ENCODE measurements at regions not wholly inside any gene's neighbourhood (a gene's known extent, or its start where the extent isn't known, plus 50 kb on each side); places are given as distances from the start of the nearest gene placed in this dataset.
"Not testable (repeated sequence)": the region's sequence is repeated elsewhere in the genome, so short reads cannot be mapped to it uniquely, and the experiment has no call there.

DNA sequence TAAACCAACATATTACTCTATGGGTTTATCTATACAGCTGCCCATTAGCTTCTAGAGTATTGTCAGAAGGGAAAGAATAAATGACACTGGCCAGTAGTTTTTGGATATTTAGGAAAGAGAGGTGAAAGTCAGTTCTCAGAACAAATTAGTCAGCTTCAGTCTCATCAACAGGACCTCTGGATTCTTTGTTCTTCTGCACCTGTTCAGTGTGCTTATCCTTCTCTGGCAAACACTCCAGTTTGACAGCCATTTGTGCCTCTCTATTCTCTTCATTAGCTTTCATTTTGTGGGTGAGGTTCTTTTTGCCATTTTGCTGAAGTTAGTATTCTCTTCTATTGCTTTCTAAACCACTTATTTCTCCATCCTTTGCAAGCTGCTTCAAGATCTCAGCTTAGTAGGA, 107.0 kb downstream of the PCDH18 start:
- no peak overlapping the region for H3K4me3 Mint-ChIP-seq
- no peak overlapping the region for H3K27ac Mint-ChIP-seq
- peaks cover 14% of the 10 kb centered on the region for H3K9me3 Mint-ChIP-seq
- H3K4me1 Mint-ChIP-seq = no peaks in the 10 kb centered on the region
- no peaks in the 10 kb centered on the region for H3K27me3 Mint-ChIP-seq
- POLR2A ChIA-PET = no interaction called here
- no peaks in the 10 kb centered on the region for H3K36me3 Mint-ChIP-seq (ENCODE audit: low read depth)
- CTCF ChIA-PET = no interaction called here
- DNase-seq = no peak

DNA sequence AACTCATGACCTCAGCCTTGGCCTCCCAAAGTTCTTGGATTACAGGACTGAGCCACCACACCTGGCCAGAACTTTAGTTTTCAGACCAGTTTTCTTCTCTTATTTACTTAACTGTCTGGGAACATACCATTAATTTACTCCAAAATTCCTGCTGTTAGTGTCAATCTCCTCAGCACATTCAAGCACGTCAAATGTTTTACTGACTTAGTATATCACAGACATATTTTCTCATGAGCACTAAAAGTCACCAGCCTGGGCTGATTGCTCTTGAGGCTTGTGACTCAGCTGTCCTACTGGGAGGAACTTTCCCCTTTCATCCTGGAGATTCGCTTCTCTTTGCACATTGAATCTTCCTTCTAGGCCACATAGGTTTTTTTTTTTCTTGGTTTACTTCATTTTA, 109.6 kb downstream of the PCDH18 start:
- H3K9me3 Mint-ChIP-seq = peaks cover 14% of the 10 kb centered on the region
- ChIA-PET POLR2A (no interaction called here), CTCF (no interaction called here)
- no peak for DNase-seq
- no peak overlapping the region for H3K4me3 Mint-ChIP-seq
- H3K27me3 Mint-ChIP-seq = no peaks in the 10 kb centered on the region
- no peaks in the 10 kb centered on the region for H3K4me1 Mint-ChIP-seq
- H3K27ac Mint-ChIP-seq = no peak overlapping the region
- H3K36me3 Mint-ChIP-seq (ENCODE audit: low read depth) = no peaks in the 10 kb centered on the region

- H3K27ac Mint-ChIP-seq = no peak overlapping the region
- CTCF ChIA-PET = no interaction called here
- no peaks in the 10 kb centered on the region for H3K36me3 Mint-ChIP-seq (ENCODE audit: low read depth)
- H3K4me1 Mint-ChIP-seq = no peaks in the 10 kb centered on the region
- POLR2A ChIA-PET = no interaction called here
- peaks cover 14% of the 10 kb centered on the region for H3K9me3 Mint-ChIP-seq
- DNase-seq = no peak
- H3K4me3 Mint-ChIP-seq = no peak overlapping the region
- no peaks in the 10 kb centered on the region for H3K27me3 Mint-ChIP-seq
Observed at GRCh38 chr4:137421796-137422195, 110.5 kb downstream of the PCDH18 start.

DNA sequence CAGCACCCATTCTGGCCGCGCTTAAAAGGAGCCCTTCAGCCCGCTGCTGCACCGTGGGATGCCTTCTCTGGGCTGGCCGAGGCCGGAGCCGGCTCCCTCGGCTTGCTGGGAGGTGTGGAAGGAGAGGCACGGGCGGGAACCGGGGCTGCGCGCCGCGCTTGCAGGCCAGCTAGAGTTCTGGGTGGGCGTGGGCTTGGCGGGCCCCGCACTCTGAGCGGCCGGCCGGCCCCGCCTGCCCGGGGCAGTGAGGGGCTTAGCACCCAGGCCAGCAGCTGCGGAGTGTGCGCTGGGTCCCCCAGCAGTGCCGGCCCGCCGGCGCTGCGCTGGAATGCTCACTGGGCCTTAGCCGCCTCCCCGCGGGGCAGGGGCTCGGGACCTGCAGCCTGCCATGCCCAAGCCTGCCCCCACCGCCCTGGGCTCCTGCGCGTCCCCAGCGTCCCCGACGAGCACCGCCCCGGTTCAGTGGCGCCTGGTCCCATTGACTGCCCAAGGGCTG, 111.3 kb downstream of the PCDH18 start:
- Mint-ChIP-seq H3K4me3 (no peak overlapping the region), H3K27ac (no peak overlapping the region), H3K9me3 (peaks cover 14% of the 10 kb centered on the region), H3K27me3 (no peaks in the 10 kb centered on the region), H3K36me3 (ENCODE audit: low read depth) (no peaks in the 10 kb centered on the region), H3K4me1 (no peaks in the 10 kb centered on the region)
- no peak for DNase-seq
- ChIA-PET CTCF (no interaction called here), POLR2A (no interaction called here)

DNA sequence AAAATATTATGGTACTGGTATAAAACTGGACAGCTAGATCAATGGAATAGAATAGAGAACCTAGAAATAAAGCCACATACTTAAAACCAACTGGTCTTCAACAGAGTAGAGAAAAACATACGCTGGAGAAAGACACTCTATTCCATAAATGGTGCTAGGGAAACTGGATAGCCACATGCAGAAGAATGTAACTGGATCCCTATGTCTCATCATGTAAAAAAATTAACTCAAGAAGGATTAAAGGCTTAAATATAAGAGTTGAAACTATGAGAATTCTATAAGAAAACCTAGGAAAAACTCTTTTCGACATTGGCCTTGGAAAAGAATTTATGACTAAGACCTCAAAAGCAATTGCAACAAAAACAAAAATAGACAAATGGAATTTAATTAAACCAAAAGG, 114.6 kb downstream of the PCDH18 start:
- POLR2A ChIA-PET = no interaction called here
- Mint-ChIP-seq H3K4me3 (no peak overlapping the region), H3K27ac (no peak overlapping the region), H3K9me3 (peaks cover 6% of the 10 kb centered on the region), H3K27me3 (no peaks in the 10 kb centered on the region), H3K4me1 (no peaks in the 10 kb centered on the region), H3K36me3 (ENCODE audit: low read depth) (no peaks in the 10 kb centered on the region)
- CTCF ChIA-PET = no interaction called here
- DNase-seq = no peak

DNA sequence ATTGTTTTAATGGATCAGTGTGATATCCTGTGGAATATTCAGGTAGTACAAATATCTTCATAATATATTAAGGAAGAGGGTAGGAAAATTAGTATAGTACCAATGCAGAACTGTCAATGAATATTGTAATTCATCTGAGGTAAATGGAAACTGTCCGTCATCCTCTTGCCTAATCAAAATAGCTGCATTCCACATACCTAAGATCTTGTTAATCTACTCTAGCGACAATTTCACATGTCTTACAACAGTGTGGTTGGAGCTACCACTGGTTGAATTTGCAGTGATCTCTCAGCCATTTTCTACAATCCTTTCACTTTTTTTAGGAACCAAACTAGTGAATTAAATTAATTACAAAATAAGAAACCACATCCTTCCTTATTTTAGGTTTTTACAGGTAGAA, 117.5 kb downstream of the PCDH18 start:
- ChIA-PET POLR2A (no interaction called here), CTCF (no interaction called here)
- Mint-ChIP-seq H3K9me3 (no peaks in the 10 kb centered on the region), H3K27ac (no peak overlapping the region), H3K4me3 (no peak overlapping the region), H3K27me3 (no peaks in the 10 kb centered on the region), H3K4me1 (no peaks in the 10 kb centered on the region), H3K36me3 (ENCODE audit: low read depth) (no peaks in the 10 kb centered on the region)
- DNase-seq = no peak

DNA sequence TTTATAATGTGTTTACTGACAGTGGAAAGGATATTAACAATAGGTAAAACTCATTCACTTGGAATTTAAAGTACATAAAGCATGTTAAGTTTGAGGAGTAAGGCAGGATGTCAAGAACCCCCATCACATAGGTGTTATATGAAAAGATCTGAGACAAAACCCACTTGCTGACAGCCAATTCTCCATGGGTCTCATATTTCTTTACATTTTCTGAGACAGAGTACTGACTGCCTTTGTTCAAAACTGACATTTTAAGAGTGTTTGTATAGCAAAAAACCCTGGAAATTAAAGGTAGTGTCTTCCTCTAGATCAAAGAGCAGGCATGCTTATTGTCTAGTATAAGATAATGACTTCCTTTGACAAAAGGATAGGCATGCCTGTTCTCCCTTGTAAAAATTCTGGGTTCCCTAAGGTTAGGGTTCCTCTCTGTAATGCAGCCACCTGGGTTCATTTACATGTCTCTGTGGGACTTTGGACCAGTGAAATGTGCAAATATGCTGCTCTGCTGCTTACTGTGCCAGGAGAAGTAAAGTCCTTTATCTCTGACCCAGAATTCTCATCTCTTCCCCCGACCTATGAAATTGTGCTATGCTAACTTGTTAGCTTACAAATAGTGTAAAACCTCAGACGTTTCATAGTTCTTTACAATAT, 123.6 kb downstream of the PCDH18 start:
- Mint-ChIP-seq H3K4me3 (no peak overlapping the region), H3K36me3 (ENCODE audit: low read depth) (no peaks in the 10 kb centered on the region), H3K4me1 (no peaks in the 10 kb centered on the region), H3K9me3 (no peaks in the 10 kb centered on the region), H3K27ac (no peak overlapping the region), H3K27me3 (no peaks in the 10 kb centered on the region)
- DNase-seq = no peak
- ChIA-PET POLR2A (no interaction called here), CTCF (no interaction called here)

DNA sequence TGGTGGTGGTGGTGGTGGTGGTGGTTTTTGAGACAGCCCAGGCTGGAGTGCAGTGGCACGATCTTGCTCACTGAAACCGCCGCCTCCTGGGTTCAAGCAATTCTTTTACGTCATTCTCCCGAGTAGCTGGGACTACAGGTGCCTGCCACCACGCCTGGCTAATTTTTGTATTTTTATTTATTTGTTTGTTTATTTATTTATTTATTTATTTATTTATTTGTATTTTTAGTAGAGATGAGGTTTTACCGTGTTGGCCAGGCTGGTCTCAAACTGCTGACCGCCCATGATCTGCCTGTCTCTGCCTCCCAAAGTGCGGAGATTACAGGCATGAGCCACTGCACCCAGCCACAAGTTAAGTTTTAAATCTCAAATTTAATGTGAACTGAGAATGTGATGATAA, 126.5 kb downstream of the PCDH18 start:
- DNase-seq; H3K4me1 Mint-ChIP-seq; H3K9me3 Mint-ChIP-seq; H3K27me3 Mint-ChIP-seq; CTCF ChIA-PET; H3K4me3 Mint-ChIP-seq; H3K27ac Mint-ChIP-seq; H3K36me3 Mint-ChIP-seq (ENCODE audit: low read depth); POLR2A ChIA-PET: not testable (repeated sequence)

- H3K27me3 Mint-ChIP-seq = no peaks in the 10 kb centered on the region
- POLR2A ChIA-PET = no interaction called here
- CTCF ChIA-PET = no interaction called here
- H3K27ac Mint-ChIP-seq = no peak overlapping the region
- H3K36me3 Mint-ChIP-seq (ENCODE audit: low read depth) = no peaks in the 10 kb centered on the region
- H3K4me1 Mint-ChIP-seq = no peaks in the 10 kb centered on the region
- H3K4me3 Mint-ChIP-seq = no peak overlapping the region
- no peaks in the 10 kb centered on the region for H3K9me3 Mint-ChIP-seq
- no peak for DNase-seq
Observed at GRCh38 chr4:137394018-137394417, 138.3 kb downstream of the PCDH18 start.

DNA sequence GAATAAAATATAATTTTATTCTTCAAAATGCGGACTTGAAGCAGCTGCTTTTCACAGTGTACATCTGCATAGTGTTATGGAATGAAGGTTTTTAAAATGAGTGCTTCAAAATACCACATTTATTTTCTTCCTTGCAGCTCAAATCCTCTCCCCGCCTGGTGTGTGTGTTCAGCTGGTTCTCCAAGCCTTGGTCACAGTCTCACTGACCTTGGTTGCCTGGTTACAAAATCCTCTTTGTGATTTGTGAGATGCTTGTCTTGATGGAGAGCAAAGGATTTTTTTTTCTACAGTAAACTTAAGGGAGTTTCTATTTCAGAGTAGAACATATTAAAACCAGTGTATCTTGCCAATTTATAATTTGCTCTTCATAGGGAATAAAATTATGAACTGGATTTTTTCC, 139.2 kb downstream of the PCDH18 start:
- Mint-ChIP-seq H3K4me3 (no peak overlapping the region), H3K27me3 (no peaks in the 10 kb centered on the region), H3K36me3 (ENCODE audit: low read depth) (no peaks in the 10 kb centered on the region), H3K27ac (no peak overlapping the region), H3K9me3 (no peaks in the 10 kb centered on the region), H3K4me1 (no peaks in the 10 kb centered on the region)
- no peak for DNase-seq
- CTCF ChIA-PET = no interaction called here
- POLR2A ChIA-PET = no interaction called here

DNA sequence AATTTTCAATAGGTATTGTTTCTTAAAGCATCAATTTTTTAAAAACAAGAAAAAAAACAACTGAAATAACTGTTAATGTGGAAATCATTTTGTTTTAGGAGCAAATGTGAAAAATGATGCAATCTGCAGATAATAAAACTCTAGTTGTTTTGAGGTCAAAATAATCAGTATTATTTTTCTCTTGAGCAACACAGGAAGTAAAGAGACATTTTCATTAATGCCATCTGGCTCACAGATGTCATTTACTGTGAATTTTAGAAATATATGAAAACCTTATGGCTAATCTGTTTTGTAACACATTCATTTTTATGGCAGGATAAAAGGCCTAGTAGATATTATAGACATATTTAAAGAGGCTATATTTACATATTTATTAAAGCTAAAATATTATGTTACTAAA, 141.6 kb downstream of the PCDH18 start:
- DNase-seq = no peak
- Mint-ChIP-seq H3K9me3 (peaks cover 1% of the 10 kb centered on the region), H3K36me3 (ENCODE audit: low read depth) (no peaks in the 10 kb centered on the region), H3K4me1 (no peaks in the 10 kb centered on the region), H3K27ac (no peak overlapping the region), H3K27me3 (no peaks in the 10 kb centered on the region), H3K4me3 (no peak overlapping the region)
- CTCF ChIA-PET = no interaction called here
- POLR2A ChIA-PET = no interaction called here

DNA sequence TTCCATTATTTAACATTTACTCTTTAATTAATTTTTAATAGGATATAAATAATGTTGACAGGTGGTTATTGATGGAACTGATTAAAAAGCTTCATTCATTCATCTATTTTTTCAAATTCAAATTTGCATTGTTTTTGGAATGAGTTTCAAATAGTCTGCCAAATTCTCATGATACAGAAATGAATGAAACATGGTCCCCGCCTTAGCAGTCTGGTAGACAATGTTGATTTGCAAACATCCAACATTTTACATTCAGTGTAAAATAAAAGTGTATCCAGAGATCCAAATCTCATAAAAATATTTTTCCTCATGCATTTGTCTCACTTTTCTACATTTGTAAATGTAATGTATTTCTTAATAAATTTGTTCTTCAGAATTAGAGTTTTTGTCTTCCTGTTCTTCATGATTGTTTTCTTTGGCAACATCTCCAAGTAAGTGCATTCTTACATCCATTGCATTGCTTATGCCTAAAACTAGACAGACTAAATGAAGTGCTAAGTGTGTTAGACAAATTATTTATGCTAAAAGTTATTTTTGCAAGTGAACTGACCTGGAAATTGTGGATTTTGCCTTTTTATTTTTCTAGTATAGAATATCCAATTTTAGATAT, 142.3 kb downstream of the PCDH18 start:
- no peaks in the 10 kb centered on the region for H3K27me3 Mint-ChIP-seq
- no peak overlapping the region for H3K4me3 Mint-ChIP-seq
- no peaks in the 10 kb centered on the region for H3K36me3 Mint-ChIP-seq (ENCODE audit: low read depth)
- CTCF ChIA-PET = no interaction called here
- no peak overlapping the region for H3K27ac Mint-ChIP-seq
- H3K9me3 Mint-ChIP-seq = peaks cover 2% of the 10 kb centered on the region
- H3K4me1 Mint-ChIP-seq = no peaks in the 10 kb centered on the region
- POLR2A ChIA-PET = no interaction called here
- DNase-seq = no peak

GRCh38 chr4:137387924-137388323, 144.4 kb downstream of the PCDH18 start:
- ChIA-PET POLR2A (no interaction called here), CTCF (no interaction called here)
- Mint-ChIP-seq H3K27me3 (no peaks in the 10 kb centered on the region), H3K27ac (no peak overlapping the region), H3K4me3 (no peak overlapping the region), H3K4me1 (no peaks in the 10 kb centered on the region), H3K36me3 (ENCODE audit: low read depth) (no peaks in the 10 kb centered on the region), H3K9me3 (peaks cover 2% of the 10 kb centered on the region)
- DNase-seq = no peak

- POLR2A ChIA-PET = no interaction called here
- CTCF ChIA-PET = no interaction called here
- Mint-ChIP-seq H3K4me1 (no peaks in the 10 kb centered on the region), H3K9me3 (peaks cover 5% of the 10 kb centered on the region), H3K36me3 (ENCODE audit: low read depth) (no peaks in the 10 kb centered on the region), H3K27me3 (no peaks in the 10 kb centered on the region), H3K4me3 (no peak overlapping the region), H3K27ac (no peak overlapping the region)
- no peak for DNase-seq
Observed at GRCh38 chr4:137384476-137384875, 147.8 kb downstream of the PCDH18 start.
